ENCODE measurements at regions not wholly inside any gene's neighbourhood (a gene's known extent, or its start where the extent isn't known, plus 50 kb on each side); places are given as distances from the start of the nearest gene placed in this dataset.
"Not testable (repeated sequence)": the region's sequence is repeated elsewhere in the genome, so short reads cannot be mapped to it uniquely, and the experiment has no call there.

DNA sequence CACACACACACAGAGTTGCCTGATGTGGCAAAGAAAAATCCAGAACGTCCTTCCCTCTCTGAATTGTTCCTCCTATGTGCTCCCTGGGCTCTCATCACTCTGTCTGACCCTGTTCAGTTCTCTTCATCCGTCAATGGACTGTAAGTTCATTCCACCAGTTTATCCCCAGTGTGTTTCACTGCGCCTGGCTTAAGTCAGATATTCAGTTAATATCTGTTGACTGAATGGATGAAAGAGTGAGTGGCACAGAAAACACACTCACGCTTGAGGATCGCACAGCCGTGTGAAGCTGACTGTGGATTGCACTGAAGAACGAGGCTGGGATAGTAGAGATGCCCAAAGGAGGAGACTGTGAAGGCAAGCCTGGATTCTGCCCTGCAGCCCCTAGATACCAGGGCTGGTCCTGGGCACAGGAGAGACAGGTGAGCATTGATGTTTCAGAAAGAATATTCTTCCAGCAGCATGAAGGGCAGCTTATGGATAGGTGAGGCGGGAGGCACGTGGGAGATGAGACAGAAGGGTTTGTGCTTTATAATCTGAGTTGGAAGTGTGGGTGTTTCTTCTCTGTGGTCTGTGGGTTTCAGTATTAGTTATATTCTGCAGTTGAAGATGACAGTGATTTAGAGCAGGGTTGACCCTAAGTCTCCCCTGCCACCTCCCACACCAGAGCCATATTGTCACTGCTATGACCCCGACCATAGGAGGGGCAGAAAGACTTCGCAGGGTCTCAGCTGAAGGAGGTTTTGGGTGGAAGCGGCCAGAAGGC lies 129.9 kb downstream of the SOCS6 start:
- DNase-seq, result no peak
- H3K4me3 Mint-ChIP-seq, result no peak overlapping the region
- H3K27ac Mint-ChIP-seq, result no peak overlapping the region
- H3K27me3 Mint-ChIP-seq, result peaks cover 6% of the 10 kb centered on the region
- no peaks in the 10 kb centered on the region for H3K36me3 Mint-ChIP-seq (ENCODE audit: low read depth)
- intact Hi-C loops (cut with micrococcal nuclease), result no loop called here
- no peaks in the 10 kb centered on the region for H3K9me3 Mint-ChIP-seq
- peaks cover 5% of the 10 kb centered on the region for H3K4me1 Mint-ChIP-seq

DNA sequence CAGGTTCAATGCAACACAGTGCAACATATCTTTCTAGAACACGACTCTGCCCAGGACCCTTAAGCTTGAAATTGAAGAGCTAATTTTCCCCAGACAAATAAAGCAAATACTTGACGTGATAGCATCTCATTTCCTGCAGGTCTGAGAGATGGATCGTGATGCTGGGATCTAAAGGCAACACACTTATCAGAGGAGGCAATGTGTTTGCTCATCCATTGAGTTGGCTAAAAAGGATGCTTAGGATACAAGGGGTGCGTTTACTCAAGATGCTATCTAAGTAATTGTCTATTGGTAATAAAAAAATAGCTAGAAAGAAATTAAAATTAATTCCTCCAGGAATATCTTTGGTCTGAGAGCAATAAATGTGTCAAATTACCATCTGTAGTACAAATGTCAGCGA lies 129.0 kb downstream of the SOCS6 start:
- H3K36me3 Mint-ChIP-seq (ENCODE audit: low read depth), result no peaks in the 10 kb centered on the region
- no peak overlapping the region for H3K27ac Mint-ChIP-seq
- H3K27me3 Mint-ChIP-seq, result peaks cover 4% of the 10 kb centered on the region
- no peak overlapping the region for H3K4me3 Mint-ChIP-seq
- no peaks in the 10 kb centered on the region for H3K9me3 Mint-ChIP-seq
- no peak for DNase-seq
- H3K4me1 Mint-ChIP-seq, result no peaks in the 10 kb centered on the region
- intact Hi-C loops (cut with micrococcal nuclease), result no loop called here

DNA sequence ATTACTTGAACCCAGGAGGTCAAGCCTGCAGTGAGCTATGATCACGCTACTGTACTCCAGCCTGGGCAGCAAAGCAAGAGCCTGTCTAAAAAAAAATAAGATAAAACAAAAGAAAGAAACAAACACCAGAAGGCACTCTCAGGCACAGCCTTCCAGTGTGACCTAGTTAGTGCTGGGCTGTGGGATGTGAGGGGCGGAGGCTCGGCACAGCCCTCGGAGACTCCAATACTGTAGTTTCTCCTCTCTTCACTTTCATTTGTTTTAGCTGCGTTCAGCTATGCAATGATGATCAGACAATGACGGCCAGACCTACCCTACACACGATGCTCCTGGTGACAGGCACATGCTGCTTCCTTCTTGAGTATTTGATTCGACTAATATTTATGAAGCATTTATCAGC lies 127.7 kb downstream of the SOCS6 start:
- no peak for DNase-seq
- no peaks in the 10 kb centered on the region for H3K36me3 Mint-ChIP-seq (ENCODE audit: low read depth)
- no peaks in the 10 kb centered on the region for H3K9me3 Mint-ChIP-seq
- H3K27ac Mint-ChIP-seq, result no peak overlapping the region
- no peak overlapping the region for H3K4me3 Mint-ChIP-seq
- intact Hi-C loops (cut with micrococcal nuclease), result no loop called here
- H3K27me3 Mint-ChIP-seq, result peaks cover 4% of the 10 kb centered on the region
- no peaks in the 10 kb centered on the region for H3K4me1 Mint-ChIP-seq

DNA sequence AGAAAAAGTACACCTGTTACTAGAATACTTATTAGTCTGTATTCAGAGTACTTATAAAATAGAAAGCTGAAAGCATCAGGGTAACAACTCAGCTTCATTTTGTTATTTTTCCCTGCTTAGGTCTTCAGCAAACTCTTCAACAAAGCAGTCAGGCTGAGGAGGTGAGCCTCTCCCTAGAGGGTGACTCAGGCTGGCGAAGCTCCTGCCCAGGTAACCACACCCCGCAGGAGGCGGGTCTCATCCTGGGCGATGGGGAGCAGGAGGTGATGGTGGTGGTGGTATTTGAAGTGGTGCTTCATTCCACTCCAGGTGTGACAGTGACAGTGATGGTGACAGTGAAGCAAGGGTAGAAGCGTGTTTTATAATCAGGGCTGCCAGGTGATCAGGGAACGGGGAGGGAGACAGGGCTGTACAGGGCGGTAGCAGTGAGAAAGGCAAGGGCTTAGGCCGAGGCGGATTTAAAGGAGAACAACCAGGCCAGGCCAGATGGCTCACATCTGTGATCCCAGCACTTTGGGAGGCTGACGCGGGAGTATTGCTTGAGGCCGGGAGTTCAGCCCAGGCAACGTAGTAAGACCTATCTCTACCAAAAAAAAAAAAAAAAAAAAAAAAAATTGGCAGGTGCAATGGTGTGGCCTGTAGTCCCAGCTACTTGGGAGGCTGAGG lies 127.1 kb downstream of the SOCS6 start:
- intact Hi-C loops (cut with micrococcal nuclease), result no loop called here
- Mint-ChIP-seq H3K9me3 (no peaks in the 10 kb centered on the region), H3K4me3 (no peak overlapping the region), H3K4me1 (no peaks in the 10 kb centered on the region), H3K36me3 (ENCODE audit: low read depth) (no peaks in the 10 kb centered on the region), H3K27me3 (peaks cover 4% of the 10 kb centered on the region), H3K27ac (no peak overlapping the region)
- DNase-seq, result no peak

DNA sequence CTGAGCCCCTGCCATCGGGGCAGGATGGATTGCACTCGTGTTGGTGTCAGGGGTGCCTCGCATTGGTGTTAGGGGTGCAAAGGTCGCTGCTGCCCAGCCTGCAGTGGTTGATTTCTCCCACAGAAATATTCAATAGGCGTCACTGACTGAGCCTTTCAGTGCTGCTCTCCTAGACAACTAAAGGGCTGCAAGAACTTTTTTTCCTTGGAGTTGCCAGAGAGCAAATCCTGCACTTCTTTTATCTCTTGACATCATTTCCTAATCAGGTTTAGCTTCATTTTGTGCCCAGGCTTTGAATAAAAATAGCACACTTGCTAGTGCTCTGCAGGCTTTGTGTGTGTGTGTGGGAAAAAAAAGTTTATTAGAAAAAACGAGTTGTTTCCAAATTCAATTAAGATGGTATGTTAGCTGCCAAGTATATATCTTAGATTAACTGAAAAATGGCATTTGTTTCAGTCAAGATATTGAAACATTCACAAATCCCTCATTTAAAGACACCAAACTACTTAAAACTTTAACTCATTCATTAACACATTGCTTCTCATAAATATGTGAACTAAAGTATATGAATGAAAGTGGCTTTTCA lies 125.6 kb downstream of the SOCS6 start:
- Mint-ChIP-seq H3K27ac (no peak overlapping the region), H3K4me1 (no peaks in the 10 kb centered on the region), H3K4me3 (no peak overlapping the region), H3K9me3 (no peaks in the 10 kb centered on the region), H3K36me3 (ENCODE audit: low read depth) (no peaks in the 10 kb centered on the region), H3K27me3 (no peaks in the 10 kb centered on the region)
- no peak for DNase-seq
- intact Hi-C loops (cut with micrococcal nuclease), result no loop called here

DNA sequence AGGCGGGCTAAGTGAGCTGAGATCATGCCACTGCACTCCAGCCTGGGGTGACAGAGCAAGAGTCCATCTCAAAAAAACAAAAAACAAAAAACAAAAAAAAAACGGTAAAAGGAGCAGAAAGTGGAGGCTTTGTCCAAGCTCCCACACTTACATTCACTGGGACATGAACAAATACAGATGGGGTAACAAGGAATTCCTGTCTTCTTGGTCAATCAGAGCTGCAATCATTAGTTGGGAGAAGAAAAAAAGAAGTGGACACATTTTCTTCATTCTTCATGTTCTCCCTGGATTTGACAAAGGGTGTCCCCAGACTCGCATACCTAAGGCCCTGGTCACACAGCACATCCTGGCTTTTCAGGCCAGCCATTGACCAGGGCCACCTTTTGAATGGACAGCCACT lies 124.6 kb downstream of the SOCS6 start:
- Mint-ChIP-seq H3K4me1 (no peaks in the 10 kb centered on the region), H3K27ac (no peak overlapping the region), H3K9me3 (no peaks in the 10 kb centered on the region), H3K27me3 (no peaks in the 10 kb centered on the region), H3K36me3 (ENCODE audit: low read depth) (no peaks in the 10 kb centered on the region), H3K4me3 (no peak overlapping the region)
- intact Hi-C loops (cut with micrococcal nuclease), result no loop called here
- DNase-seq, result no peak

DNA sequence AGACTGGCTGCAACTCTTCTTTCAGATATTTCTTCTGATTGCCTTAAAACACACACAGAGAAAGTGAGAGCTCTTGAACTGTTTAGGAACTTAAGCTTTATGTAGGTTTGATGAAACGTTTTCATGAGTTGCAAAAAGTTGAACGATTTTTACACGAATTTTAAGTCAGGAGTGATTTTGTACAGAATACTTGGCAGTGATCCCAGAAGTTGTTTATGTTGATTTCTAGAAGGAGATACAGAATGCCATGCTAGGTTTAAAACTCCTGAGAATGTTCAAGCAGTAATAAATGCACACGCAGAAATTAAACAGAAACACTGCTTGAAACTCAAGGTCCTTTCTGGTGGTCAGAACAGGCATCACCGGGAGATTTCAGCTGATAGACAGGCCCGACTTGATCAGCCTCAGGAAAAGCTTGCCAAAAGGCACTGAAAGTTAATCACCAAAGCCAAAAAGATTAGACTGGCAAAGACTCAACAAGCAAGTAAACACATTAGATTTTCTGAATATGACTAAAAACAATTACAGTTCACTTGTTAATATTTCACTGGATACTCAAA lies 123.1 kb downstream of the SOCS6 start:
- Mint-ChIP-seq H3K27ac (no peak overlapping the region), H3K4me3 (no peak overlapping the region), H3K4me1 (no peaks in the 10 kb centered on the region), H3K9me3 (no peaks in the 10 kb centered on the region), H3K27me3 (no peaks in the 10 kb centered on the region), H3K36me3 (ENCODE audit: low read depth) (no peaks in the 10 kb centered on the region)
- DNase-seq, result no peak
- intact Hi-C loops (cut with micrococcal nuclease), result no loop called here

DNA sequence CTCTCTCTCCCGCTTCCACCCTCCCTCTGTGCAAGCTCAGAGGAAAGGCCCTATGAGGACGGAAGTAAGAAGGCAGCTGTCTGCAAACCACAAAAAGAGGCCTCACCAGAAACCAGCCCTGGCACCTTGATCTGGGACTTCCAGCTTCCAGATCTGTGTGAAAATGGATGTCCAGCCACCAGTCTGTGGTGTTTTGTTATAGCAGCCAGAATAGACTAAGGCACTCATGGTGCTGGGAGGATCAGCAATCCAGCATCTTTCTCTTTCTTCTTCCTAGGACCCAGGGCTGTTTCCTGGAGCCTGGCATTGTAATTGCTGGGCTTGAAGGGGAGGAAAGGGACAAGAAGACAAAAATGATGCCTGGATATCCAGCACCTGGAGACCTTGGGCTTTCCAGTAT lies 122.5 kb downstream of the SOCS6 start:
- intact Hi-C loops (cut with micrococcal nuclease), result no loop called here
- Mint-ChIP-seq H3K4me1 (no peaks in the 10 kb centered on the region), H3K9me3 (no peaks in the 10 kb centered on the region), H3K4me3 (no peak overlapping the region), H3K27me3 (no peaks in the 10 kb centered on the region), H3K36me3 (ENCODE audit: low read depth) (no peaks in the 10 kb centered on the region), H3K27ac (no peak overlapping the region)
- no peak for DNase-seq

DNA sequence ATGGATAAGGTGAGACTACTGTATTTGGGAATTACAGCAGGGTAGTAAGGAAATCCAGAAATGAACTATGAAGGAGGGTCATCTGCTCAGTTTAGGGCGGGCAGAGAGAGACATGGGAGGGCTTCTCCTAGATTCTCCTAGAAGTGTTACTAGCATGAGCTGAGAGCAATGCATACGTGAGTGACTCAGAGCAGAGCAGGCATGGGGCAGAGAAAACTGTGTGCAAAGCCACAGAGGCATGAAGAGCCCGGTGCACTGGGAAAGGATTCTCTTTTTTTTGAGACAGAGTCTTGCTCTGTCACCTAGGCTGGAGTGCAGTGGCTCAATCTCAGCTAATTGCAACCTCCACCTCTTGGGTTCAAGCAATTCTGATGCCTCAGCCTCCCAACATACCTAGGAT lies 116.2 kb downstream of the SOCS6 start:
- no peak overlapping the region for H3K27ac Mint-ChIP-seq
- H3K4me3 Mint-ChIP-seq, result no peak overlapping the region
- H3K9me3 Mint-ChIP-seq, result no peaks in the 10 kb centered on the region
- H3K4me1 Mint-ChIP-seq, result no peaks in the 10 kb centered on the region
- intact Hi-C loops (cut with micrococcal nuclease), result no loop called here
- H3K27me3 Mint-ChIP-seq, result peaks cover 3% of the 10 kb centered on the region
- DNase-seq, result no peak
- H3K36me3 Mint-ChIP-seq (ENCODE audit: low read depth), result no peaks in the 10 kb centered on the region

DNA sequence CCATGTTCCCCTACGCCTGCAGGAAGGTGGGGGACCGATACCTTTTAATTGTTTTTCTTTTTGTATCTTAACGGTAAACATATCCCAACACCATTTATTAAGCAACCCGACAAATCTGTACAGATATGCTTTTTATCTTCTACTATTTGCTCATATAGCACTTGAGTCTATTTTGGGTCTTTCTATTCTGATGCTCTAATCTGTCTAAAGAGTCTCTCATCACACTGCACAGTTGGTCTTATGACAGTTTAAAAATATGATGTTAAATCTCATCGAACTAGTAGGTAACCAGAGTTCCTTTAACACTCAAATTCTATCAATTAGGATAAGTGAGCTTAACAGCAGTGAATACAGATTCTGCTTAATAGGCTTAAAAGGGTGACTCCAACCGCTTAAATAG lies 111.6 kb downstream of the SOCS6 start:
- DNase-seq, result no peak
- H3K36me3 Mint-ChIP-seq (ENCODE audit: low read depth), result no peaks in the 10 kb centered on the region
- H3K27me3 Mint-ChIP-seq, result peaks cover 3% of the 10 kb centered on the region
- H3K4me3 Mint-ChIP-seq, result no peak overlapping the region
- intact Hi-C loops (cut with micrococcal nuclease), result no loop called here
- H3K27ac Mint-ChIP-seq, result no peak overlapping the region
- no peaks in the 10 kb centered on the region for H3K9me3 Mint-ChIP-seq
- H3K4me1 Mint-ChIP-seq, result no peaks in the 10 kb centered on the region

DNA sequence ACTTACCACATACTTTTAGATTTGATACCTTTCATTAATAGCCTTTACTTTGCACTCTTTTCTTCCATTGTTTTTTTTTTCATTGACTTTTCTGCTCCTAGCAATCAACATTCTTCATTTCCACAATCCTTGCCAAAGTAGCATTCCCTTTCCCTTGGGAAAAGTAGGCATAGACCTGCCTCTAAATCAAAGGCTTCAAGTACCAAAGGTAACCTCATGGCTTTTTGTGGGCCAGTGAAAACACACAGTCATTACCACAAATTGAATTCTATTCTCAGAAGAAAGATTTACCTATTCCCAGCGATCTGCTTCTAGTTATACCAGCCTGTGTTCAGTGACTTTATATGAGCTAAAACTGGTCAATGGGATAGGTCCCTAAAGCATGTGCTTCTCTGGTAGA lies 109.2 kb downstream of the SOCS6 start:
- intact Hi-C loops (cut with micrococcal nuclease), result no loop called here
- Mint-ChIP-seq H3K36me3 (ENCODE audit: low read depth) (no peaks in the 10 kb centered on the region), H3K27ac (no peak overlapping the region), H3K4me1 (no peaks in the 10 kb centered on the region), H3K4me3 (no peak overlapping the region), H3K9me3 (no peaks in the 10 kb centered on the region), H3K27me3 (peaks cover 1% of the 10 kb centered on the region)
- no peak for DNase-seq

DNA sequence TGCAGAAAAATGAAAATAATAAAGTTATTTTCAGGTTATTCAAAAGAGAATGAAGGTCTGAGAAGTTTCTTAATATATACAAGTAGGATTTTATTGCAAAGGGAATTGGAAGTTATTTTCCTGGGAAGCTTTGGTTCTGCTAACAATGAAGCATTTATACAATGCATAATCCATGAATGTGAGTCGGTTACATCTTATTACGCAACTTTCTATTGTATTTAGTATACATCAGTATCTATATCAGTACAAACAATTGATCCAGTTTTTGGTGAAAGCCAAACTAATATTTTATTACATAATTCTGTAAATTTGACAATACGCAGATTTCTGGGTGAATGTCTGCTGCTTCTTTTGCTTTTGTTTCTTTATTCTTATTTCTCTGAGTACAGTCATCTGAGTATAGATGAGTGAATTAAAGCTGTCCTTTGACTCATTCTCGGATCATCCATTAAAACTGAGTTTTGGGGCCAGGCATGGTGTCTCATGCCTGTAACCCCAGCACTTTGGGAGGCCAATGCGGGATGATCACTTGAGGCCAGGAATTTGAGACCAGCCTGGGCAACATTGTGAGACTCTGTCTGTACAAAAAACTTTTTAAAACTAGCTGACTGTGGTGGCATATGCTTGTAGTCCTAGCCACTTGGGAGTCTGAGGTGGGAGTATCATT lies 108.5 kb downstream of the SOCS6 start:
- Mint-ChIP-seq H3K36me3 (ENCODE audit: low read depth) (no peaks in the 10 kb centered on the region), H3K4me3 (no peak overlapping the region), H3K27ac (no peak overlapping the region), H3K4me1 (no peaks in the 10 kb centered on the region), H3K27me3 (peaks cover 1% of the 10 kb centered on the region), H3K9me3 (no peaks in the 10 kb centered on the region)
- DNase-seq, result no peak
- intact Hi-C loops (cut with micrococcal nuclease), result no loop called here

DNA sequence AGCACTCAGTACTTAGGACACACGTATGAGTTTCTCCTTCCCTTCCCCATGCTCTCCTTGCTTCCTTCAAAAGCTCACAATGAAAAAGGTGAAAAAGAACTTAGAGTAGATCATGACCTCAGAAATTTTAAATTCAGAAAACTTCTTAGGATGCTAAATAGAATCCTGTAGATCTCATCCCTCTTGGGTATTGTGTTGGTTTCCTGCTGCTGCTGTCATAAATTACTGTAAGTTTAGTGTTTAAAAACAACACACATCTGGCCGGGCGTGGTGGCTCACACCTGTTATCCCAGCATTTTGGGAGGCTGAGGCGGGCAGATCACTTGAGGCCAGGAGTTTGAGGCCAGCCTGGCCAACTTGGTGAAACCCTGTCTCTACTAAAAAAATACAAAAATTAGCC lies 106.9 kb downstream of the SOCS6 start:
- H3K27me3 Mint-ChIP-seq; DNase-seq; H3K9me3 Mint-ChIP-seq; H3K4me1 Mint-ChIP-seq; H3K36me3 Mint-ChIP-seq (ENCODE audit: low read depth); H3K4me3 Mint-ChIP-seq; intact Hi-C loops (cut with micrococcal nuclease); H3K27ac Mint-ChIP-seq: not testable (repeated sequence)

DNA sequence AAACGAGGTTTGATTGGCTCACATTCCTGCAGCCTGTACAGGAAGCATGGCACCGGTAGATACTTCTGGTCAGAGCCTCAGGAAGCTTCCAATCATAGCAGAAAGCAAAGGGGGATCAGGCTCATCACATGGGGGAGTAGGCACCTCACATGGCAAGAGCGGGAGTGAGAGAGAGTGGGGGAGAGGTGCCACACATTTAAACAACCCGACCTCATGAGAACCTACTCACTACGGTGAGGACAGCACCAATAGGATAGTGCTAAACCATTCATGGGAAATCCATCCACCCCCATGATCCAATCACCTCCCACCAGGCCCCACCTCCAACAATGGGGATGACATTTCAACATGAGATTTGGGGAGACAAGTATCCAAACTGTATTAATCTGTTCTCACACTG lies 105.8 kb downstream of the SOCS6 start:
- Mint-ChIP-seq H3K4me1 (no peaks in the 10 kb centered on the region), H3K4me3 (no peak overlapping the region), H3K36me3 (ENCODE audit: low read depth) (no peaks in the 10 kb centered on the region), H3K9me3 (no peaks in the 10 kb centered on the region), H3K27ac (no peak overlapping the region), H3K27me3 (no peaks in the 10 kb centered on the region)
- DNase-seq, result no peak
- intact Hi-C loops (cut with micrococcal nuclease), result no loop called here

Data from activated CD4-positive, alpha-beta T cell treated with anti-CD3 and anti-CD28 coated beads, Interleukin-2, amount 10 ng/mL, durations not matched to agents 24 days and 14 days (primary cell).